Tibial nerve (tissue), 3 donors: ENCODE measurements at regions not wholly inside any gene's neighbourhood (a gene's known extent, or its start where the extent isn't known, plus 50 kb on each side); places are given as distances from the start of the nearest gene placed in this dataset.

Experiments used
- CTCF ChIP-seq, 5 experiments: fragments of 200-600 bp in 3 of 5; fragments of 450-650 bp in 2 of 5; sonication (generic) in 3 of 5; IDR thresholded peaks; one replicate each; pipeline ENCODE4 v1.5.1; 2016 to 2019; ENCODE audit warnings: antibody characterized with exemption in 5 of 5, mild to moderate bottlenecking in 3 of 5, moderate library complexity in 2 of 5
- POLR2A ChIP-seq, 2 donors: fragments of 450-650 bp; IDR thresholded peaks; one replicate each; pipeline ENCODE4 v1.6.1; 2017; ENCODE audit warnings: antibody characterized with exemption in 2 of 2, mild to moderate bottlenecking in 2 of 2, moderate library complexity in 2 of 2

GRCh38 chr18:45498287-45498658 is 117.0 kb upstream of the SLC14A2 start:
- no peak for TF ChIP-seq POLR2A (IDR thresholded peaks at IDR 0.05)
- TF ChIP-seq CTCF (IDR thresholded peaks at IDR 0.05) = no peak
